DND-41 (cell line): ENCODE measurements at regions not wholly inside any gene's neighbourhood (a gene's known extent, or its start where the extent isn't known, plus 50 kb on each side); places are given as distances from the start of the nearest gene placed in this dataset.

ENCODE experiments used
- EZH2 ChIP-seq: IDR thresholded peaks from 3 replicates; pipeline ENCODE4 v1.6.1; 2012; ENCODE audit warnings: borderline replicate concordance, low read depth, mild to moderate bottlenecking, moderate library complexity, low read length, inconsistent platforms; ENCODE audit not compliant: severe bottlenecking
- TF ChIP-seq, protein P1 (sequence below): IDR thresholded peaks from 2 replicates; pipeline ENCODE4 v1.5.1; 2012; ENCODE audit warnings: borderline replicate concordance, low read length, moderate library complexity, mild to moderate bottlenecking; ENCODE audit not compliant: poor library complexity, severe bottlenecking; ENCODE audit errors: extremely low read depth

DNA sequence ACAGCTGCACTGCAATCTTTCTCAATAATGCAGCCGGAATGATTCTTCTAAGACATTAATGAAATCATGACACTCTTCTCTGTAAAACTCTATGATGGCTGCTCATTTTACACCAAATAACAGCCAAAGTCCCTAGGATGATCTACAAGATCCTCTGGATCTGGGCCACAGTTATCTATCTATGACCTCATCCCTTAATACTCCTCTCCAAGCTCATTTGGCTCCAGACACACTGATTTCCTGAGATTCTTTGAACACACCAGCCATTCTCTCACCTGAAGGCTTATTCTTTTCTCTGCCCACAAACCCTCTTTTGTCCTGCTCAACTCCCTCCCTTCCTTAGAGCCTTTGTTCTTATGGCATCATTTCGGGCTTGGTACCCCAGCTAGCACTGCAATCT lies 577.4 kb upstream of the ANKRD30A start:
- TF ChIP-seq, protein P1, sequence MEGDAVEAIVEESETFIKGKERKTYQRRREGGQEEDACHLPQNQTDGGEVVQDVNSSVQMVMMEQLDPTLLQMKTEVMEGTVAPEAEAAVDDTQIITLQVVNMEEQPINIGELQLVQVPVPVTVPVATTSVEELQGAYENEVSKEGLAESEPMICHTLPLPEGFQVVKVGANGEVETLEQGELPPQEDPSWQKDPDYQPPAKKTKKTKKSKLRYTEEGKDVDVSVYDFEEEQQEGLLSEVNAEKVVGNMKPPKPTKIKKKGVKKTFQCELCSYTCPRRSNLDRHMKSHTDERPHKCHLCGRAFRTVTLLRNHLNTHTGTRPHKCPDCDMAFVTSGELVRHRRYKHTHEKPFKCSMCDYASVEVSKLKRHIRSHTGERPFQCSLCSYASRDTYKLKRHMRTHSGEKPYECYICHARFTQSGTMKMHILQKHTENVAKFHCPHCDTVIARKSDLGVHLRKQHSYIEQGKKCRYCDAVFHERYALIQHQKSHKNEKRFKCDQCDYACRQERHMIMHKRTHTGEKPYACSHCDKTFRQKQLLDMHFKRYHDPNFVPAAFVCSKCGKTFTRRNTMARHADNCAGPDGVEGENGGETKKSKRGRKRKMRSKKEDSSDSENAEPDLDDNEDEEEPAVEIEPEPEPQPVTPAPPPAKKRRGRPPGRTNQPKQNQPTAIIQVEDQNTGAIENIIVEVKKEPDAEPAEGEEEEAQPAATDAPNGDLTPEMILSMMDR = no peak
- TF ChIP-seq EZH2 = no peak
